HG03139 (cell line): ENCODE measurements at regions not wholly inside any gene's neighbourhood (a gene's known extent, or its start where the extent isn't known, plus 50 kb on each side); places are given as distances from the start of the nearest gene placed in this dataset.
"Not testable (repeated sequence)": the region's sequence is repeated elsewhere in the genome, so short reads cannot be mapped to it uniquely, and the experiment has no call there.

Experiments
- ATAC-seq: cut with Tn5 transposase; IDR thresholded peaks from one replicate; pipeline ENCODE4 v1.9.1; 2021; ENCODE audit not compliant: unreplicated experiment

GRCh38 chr2:87693882-87694281 lies 54.0 kb upstream of the PLGLB2 start:
- ATAC-seq = not testable (repeated sequence)

GRCh38 chr2:87695596-87696323 lies 52.1 kb upstream of the PLGLB2 start:
- ATAC-seq = not testable (repeated sequence)
